CD4-positive, alpha-beta T cell treated with Interferon gamma for 1 hour (primary cell): ENCODE measurements at regions not wholly inside any gene's neighbourhood (a gene's known extent, or its start where the extent isn't known, plus 50 kb on each side); places are given as distances from the start of the nearest gene placed in this dataset.

Experiments used
- DNase-seq: peaks from one replicate; pipeline ENCODE4 v3.0.0-alpha.2; 2020

DNA sequence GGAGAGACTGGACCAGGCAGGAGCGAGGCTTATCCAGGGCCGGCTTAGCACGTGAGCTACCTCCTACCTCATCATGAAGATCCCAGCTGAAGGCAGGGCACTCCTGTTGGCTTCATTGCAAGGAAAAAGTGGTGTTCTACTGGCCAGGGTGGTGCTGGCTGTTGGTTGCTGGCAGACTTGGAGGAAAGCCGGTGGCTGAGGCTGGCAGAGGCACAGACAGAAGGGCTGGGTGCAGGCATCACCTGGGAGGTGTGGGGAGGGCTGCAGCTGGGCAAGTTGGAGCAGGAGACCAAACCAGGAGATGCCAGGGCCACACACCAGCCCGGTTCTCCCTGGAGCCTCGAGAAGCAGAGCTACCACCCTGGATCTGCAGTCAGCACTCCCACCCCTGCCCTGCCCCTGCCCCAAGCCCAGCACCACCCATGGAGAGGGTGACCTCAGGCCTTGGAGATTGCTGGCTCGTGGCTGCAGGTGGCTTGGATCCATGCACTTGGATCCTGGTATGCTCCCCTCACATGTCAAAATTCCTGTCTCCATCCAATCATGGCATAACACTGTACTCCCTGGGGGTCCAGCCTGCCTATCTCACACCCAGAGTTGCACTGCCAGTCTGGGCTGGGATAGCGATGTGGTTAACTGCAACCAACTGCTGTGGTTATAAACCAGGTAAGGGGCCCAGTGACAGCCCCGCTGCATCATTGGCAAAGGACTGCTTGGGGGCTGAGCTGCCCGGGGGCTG is 49.7 kb downstream of the GLI2 start:
- no peak for DNase-seq

DNA sequence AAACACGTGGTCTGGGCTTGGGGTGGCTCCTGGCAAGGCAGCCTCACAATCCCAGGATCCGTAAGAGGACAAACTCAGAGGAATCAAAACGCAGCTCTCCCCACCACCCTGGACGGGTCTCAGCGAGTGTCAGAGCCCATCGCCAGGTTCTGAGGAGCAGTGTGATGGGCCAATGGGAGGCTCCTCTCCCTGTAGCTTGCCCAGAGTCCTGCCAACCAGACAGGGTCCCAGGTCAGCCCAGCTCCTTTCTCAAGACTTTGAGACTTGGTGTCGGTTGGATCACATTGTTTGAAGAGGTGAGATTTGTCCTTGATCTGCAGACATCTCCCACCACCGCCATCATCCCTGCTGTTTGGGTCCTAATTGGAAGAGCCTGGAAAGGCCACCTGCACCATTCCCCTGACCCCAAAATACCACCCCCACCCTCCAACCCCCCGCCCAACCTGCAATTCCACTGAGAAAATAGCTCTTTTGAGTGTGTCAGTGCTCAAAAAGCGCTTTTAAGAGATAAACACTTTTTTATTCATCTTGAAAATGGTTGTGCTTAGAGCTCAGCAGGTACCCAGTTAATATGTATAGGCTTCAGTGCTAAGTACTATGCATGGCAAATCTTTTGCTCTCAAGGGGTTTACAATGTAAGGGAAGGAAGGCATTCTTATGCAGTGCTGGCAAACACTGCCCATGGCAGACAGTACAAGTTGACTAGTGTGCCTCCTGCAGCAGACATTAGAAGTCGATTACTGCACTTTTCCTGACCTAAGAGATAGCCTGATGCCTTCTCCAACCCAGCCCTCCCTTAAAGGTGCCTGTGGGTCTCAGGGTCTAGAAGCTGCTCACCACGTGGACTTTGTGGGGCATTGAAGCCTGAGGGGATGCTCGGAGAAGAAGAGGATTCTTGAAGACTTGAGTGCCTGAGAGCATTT is 50.6 kb downstream of the GLI2 start:
- no peak for DNase-seq

DNA sequence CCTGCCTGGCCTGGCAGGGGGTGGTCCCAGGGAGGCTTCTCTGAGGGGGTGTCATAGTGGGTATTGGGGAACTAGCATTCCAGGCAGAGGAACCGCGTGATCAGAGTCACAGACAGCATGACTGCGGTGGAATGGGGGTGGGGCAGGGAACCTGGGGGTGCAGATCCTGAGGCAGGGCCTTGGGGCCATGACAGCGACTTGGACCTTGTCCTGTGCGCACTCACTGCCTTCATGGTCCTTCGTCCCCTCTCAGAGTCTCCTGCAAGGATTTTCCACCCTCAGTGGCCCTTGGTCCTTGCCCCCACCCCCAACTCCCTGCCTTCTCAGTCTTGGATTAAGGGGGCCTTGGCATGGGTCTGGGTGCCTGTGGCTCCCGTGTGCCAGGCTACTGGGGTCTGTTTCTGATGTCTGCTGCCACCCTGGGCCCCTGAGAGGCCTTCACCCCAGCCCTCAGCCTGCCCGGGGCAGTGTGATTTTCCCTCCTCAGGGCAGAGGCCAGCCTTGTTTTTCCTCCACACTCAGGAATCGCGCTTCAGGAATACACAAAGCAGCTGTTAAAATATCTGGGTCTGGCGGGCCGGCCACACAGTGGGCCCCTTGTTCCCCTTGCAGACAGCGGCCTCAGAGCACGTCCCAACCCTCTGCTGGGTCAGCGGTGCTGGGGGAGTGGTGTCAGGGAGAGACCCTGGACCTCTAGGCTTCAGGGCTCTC is 51.6 kb downstream of the GLI2 start:
- no peak for DNase-seq

DNA sequence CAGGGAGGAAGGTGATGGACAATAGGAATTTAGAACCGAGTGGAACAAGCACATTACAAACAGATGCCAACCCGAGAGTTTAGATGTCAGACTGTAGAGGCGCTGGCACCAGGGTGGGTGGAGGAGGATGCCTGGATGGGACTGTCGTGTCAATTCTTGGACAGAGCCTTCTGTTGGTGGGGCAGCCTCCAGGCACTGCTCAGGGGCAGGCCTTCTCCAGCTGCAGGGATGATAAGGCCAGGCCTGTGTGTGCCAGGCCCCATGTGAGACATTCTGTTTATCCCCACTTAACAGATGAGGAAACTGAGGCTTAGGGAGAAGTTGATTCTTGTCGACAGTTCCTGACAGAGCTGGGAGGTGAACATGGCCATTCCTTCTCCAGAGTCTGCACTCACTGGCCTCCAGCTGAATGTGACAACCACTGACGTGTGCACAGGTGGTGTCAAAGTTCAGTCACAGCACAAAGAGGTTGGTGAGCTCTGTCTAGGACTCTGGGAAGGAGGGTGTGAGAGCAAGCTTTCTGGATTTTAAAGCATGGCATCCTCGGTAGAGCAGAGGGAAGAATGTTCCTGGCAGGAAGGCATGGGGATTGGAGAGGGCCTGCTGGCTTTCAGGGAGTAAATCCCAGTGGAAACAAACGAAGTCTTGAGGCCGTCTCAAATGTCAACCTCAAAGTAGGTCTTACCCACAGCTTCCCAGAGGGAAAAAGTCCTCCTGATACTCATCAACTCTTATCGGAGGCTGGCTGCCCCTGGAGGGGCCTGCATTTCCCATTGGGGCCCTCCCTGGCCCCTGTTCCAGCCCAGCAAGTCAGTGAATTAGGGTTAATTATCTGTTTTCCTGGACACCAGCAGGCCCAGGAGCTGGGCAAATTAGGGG is 52.4 kb downstream of the GLI2 start:
- no peak for DNase-seq

DNA sequence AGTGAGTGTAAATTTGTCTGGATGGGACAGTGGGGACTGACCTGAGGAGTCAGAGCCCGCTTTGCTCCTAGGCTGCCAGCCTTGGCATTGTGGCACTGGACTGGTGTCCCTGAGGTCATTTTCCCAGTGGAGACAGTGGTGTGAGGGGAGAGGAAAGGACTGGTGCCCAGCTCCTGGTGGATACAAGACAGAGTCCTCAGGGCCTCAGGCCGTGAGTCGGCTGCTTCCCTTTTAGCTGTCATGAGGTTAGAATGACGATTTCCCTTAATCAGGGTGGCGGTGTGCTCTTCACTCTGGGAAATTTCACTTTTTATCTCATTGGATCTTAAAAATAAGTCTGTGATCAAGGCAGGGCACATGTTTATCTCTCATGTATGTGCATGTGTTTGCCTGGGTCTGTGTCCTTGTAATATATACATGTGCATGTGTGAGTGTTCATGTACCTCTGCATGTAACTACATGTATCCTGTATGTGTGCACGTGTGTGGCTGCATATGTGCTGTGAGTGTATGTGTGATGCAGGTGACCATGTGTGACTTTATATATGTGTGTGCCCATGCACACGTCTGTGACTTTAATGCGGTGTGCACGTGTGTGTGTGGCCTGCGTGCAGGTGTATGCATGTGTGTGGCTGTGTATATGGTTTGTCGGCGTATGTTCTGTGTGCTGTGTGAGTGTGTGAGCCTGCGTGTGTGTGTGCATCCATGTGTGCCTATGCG is 55.7 kb downstream of the GLI2 start:
- DNase-seq: no peak

DNA sequence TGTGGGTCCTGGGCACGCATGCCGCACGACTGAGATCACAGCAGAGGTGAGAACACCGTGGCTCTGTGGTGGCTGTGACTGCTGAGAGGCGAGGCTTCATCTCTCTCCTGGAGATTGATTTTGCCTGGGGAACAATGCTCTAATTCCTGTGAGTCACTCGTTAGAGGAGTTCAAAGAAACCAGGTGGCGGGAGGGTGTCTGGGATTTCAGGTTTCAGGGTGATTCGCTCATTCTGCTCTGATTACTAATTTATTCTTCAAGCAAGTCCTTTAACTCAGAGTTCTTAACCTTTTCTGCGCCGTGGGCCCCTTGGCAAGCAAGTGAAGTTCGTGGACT is 56.3 kb downstream of the GLI2 start:
- no peak for DNase-seq

DNA sequence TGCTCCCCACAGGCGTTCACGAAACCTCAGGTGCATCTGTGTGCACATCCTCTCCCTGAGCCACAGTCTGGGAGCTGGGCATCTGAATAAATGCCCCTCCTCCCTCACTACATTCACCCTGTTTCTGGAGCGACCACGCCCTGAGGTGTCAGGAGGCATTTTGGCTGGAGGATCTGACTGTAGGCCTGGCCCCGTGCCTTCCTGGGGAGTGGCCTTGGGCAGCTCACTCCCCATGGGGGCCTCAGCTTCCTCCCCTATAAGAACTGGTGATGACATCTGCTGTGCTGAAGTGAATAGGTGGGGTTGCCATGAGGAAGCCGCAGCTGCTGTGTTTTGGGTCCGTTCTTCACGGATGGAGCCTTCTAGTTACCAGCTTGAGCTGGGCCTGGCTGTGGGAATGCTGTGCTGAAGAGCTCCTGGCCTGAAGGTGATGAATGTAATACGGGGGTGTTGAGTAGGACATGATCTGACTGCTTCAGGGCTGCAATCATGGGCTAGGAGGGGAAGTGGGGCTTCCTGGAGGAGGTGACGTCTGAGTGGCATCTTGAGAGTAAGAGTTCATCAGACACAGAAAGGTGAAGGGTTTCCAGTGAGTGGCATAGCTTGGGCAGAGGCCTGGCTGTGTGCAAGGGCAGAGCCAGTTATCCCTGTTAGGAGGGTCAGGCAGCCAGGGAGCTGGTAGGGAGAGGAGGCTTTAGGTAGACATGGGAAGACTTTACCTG is 58.2 kb downstream of the GLI2 start:
- DNase-seq: no peak

DNA sequence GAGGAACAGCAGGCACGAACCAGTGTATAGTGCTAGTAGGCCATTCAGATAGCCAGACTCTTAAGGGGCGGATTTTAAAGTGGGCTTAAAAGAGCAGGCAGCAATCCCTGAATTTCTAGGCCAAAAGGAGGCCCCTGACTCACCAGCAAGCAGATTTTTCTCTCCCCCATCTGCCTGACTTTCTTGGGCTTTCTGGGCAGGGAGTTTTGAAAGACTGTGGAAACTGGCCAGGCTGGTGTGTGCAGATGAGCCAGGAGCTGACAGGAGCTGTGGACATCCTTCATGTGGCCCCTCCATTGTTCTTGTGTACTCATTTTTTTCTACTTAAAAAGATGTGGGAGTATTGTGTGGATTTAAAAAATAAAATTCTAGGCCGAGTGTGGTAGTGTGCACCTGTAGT is 59.0 kb downstream of the GLI2 start:
- DNase-seq: no peak

DNA sequence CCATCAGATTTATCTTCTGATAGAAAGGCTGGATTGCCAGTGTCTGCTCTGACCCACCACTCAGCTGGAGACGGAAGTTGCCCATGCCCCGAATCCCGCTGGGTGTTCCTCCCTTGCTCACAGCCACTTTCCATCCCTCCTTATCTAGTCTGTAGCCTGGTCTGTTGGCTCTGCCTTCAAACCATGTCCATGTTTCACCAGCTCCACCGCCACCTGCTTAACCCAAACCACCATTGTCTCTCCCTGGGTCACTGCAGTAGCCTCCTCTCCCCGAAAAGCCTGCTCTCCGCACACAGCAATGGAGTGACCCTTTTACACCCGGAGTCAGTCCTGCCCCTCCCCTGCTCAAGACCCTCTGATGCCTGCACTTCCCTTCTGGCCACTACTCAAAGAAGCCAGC is 60.4 kb downstream of the GLI2 start:
- no peak for DNase-seq

DNA sequence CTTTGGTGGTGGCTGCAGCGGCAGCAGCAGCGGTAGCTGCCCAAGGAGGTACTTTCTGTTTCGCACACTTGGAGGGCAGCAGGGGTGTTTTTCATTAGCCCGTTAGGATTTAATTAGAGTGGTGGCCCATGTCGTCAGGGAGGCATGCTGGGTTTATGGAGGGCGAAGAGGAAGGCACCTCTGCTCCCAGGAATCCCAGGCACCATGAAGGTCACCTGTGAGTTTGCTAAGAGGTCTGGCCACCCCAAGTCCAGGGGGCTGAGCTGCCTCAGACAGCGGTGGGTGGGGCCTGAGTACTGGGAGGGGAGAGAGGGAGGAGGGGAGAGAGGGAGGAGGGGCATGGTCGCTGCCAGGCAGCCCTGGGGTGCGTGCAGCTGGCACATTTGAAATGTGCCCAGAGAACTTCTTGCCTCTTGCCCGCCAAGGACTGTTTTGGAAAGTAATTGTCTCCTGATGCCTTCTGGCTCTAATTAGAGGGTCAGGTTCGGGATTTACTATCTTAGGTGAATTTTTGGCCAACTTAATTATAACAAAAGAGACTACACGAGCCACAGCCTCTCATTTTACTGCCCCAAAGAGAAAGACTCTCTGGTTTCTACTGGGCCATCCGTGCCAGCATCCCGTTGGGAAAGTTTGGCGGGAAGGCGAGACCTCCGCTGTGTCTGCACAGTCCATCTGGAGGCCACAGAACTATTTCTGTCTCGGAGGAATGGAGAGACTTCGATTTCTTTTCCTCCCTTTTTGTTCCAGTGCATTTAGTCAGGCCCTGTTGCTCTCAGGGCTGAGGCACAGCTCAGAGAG is 62.0 kb downstream of the GLI2 start:
- no peak for DNase-seq

DNA sequence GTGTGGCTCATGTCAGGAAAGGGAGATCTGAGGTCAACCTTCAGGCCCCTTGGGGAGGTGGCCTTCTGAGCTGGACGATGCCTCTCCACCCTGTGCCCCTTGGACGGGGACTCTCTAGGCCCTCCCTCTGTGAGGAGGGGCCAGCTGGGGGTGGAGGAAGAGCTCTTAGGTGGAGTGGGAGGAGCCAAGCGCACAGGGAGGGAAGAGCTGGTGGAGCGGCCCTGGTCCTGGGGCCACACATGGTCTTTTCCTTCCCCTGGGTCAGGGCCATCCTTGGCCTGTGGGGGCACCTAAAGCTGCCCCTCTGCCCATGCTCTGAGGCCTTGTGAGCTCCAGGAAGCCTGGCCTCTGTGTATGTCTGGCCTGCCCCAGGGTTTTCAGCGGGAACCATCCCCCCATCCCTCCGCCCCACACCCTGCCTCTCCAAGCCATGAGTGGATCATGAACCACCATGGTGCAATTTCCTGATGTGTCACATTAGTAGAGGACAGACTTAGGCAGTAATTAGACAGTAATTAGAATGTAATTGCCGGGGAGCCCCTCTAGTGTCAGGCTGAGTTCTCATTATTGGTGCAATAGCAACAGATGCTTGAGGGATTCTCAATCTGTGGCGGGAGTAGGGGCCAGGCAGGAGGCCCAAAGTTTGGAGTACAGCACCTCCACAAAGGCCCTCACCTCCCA is 63.0 kb downstream of the GLI2 start:
- DNase-seq: no peak

DNA sequence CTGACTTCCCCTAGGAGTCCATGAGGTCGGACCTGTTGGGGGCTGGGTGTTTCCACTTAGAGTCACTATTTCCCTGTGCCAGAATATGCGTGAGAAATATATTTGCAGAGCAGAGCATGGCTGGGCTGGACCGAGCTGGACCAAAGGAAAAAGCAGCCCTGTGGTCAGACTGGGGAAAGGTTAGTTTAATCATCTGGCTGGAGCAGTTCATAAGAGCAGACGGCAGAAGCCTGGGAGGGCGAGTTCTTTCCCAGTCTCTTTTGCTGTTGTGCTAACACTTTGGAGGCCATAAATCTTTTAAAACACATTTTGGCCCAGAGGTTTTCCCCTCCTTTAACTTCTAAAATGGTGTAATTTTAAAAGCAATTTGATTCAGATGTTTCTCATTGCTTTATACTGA is 66.5 kb downstream of the GLI2 start:
- no peak for DNase-seq

DNA sequence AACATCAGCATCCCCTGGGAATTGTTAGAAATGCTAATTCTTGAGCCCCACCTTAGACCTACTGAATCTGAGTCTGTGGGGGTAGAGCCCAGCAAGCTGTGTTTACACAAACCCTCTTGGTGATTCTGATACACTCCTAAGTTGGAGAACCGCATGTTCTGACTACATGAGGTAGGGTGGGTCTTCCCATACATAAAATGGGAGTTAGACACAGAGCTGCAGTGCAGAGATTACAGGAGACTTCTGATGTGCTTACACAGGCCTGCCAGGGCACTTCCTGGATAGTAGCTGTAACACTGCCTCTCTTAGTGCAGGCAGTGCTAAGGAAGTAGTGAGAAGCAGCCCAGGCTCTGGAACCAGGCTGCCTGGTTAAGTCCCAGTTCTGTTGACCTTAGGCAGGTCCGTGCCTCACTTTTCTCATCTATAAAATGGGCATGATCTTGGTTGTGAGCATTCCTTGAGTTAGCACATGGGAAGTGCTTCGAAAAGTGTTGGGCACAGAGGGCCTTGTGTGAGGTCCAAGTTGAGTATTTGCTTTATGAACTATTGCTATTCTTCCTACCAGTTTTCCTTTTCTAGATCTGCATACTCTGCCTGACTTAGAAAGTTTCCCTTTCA is 67.3 kb downstream of the GLI2 start:
- no peak for DNase-seq

DNA sequence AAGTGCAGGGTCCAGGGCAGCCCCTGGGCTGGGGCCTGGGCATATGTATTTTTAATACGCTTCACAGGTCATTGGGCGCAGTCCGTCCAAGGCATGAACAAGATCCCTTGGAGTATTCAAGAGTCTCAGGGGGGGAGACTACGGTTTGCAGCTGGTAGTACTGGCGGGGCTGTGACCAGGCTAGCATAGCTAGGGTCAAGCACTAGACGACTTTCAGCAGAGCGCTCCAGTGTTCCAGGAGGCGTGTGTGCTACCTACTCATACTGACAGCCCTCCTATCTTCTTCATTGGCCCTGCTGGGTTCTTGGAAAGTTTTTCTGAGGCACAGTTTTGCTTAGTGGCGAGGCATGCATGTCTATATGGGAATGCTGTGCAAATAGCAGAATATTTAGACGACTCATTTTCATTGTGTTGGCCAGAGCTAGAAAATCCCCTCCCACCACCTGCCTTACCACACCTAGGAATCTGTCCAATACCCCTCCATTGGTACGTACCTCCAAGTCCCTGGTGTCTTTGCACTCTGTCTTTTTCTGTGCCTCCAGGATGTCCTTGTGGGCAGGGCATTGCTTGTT is 68.2 kb downstream of the GLI2 start:
- DNase-seq: no peak

DNA sequence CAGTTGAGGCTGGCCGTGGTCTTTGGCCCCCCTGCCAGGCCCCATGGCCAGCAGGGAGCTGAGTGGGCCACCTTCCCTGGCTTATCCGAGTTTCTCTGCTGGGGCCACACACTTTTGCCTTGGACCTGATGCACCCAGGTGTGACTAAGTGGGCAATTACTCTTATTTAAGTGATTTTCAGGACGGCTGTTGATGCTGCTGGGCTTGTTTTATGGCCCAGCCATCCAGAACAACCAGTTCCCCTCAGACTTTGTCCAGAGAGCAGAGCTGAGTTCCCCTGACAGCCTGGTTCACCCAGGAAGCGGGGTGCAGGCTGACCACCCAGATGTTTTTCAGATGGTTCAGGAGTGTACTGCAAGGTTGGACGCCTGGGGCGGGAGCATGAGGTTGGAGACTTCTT is 68.8 kb downstream of the GLI2 start:
- DNase-seq: no peak

DNA sequence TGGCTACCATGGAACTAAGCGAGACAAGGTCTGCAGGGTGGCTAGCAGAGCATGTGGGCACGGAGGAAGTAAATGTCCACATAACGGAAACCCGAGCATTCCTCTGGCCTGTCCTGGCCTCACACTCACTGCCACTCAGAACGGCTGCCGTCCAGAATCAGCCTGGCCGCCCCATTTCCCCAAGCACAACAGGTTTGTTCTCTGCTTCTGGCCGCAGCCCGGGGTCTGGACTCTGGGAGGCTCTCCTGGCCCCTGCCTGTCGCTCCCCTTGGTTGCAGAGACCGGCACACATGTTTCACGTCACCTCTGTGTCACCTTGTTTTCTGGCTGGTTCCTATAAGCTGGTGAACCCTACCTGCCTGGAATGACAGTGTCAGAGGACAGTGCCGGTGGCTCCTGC is 69.3 kb downstream of the GLI2 start:
- no peak for DNase-seq

DNA sequence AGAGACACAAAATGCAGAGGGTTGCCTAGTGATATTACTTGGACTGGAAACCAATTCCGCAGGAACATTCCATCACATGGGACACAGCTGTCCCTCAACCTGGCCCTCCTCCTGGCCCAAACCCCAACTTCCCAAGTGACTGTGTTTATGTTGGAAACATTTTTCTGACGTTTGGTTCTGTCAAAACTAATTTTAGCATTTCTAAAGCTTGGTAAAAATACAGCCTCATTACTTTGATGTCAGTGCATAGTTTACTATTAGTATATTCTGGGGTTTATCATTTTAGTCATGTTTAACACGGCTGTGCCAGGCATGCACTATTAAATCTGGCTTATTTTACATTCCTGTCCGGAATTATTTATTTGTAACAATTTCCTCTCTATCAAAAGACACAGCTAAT is 69.9 kb downstream of the GLI2 start:
- DNase-seq: no peak

DNA sequence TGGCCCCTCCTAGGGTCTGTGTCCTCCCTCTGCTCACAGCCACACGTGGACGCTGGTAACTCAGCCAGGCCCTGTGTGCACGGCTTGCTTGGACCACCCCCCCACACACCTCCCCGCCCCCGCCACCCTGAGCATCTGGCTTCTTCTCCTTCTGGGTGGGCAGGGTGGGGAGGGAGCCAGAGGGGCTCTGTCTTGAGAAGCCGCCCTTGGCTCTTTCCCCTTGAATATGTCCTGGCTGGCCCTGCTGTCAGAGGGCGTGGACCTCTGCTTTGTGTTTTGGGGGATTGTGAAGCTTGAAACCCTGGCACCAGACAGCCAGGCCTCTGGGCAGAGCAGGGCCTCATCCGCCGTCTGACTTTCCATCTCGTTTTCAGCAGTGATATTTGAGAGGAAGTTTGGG is 72.1 kb downstream of the GLI2 start:
- no peak for DNase-seq

DNA sequence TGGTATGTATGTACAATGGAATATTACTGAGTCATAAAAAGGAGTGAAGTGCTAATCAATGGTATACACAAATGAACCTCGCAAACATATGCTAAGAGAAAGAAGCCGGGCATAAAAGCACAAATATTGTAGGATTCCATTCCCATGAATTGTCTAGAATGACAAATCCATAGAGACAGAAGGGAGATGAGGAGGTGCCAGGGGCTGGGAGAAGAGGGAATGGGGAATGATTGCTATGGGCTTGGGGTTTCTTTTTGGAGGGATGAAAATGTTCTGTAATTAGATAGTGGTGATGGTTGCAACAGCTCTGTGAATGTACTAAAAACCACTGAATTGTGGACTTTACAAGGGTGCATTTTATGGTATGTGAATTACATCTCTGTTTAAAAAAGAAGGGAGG is 73.5 kb downstream of the GLI2 start:
- DNase-seq: no peak
